A549 (cell line): ENCODE measurements at regions not wholly inside any gene's neighbourhood (a gene's known extent, or its start where the extent isn't known, plus 50 kb on each side); places are given as distances from the start of the nearest gene placed in this dataset.
"Not testable (repeated sequence)": the region's sequence is repeated elsewhere in the genome, so short reads cannot be mapped to it uniquely, and the experiment has no call there.

Source experiments
- ATAC-seq, 2 experiments: fragments of 200-7000 bp in 1 of 2; fragments of >200 bp in 1 of 2; cut with Nextera tagmentation in 1 of 2; cut with Tn5 transposase in 1 of 2; 3 replicates each; pipeline versions ENCODE4 v1.8.0 to v1.9.1; 2018 to 2020; ENCODE audit warnings: mild to moderate bottlenecking in 1 of 2, moderate library complexity in 1 of 2
- CTCF ChIA-PET: fragments of 300-600 bp; sonication (Branson Sonifier 250); formaldehyde crosslinking; extraction: SDS; loops from one replicate; lab custom pipeline; 2021; ENCODE audit warnings: antibody characterized with exemption, inconsistent platforms; lab: Yijun Ruan, JAX
- POLR2A ChIA-PET: fragments of 350-600 bp; formaldehyde crosslinking; extraction: SDS; loops from one replicate; lab custom pipeline; 2021; ENCODE audit warnings: antibody characterized with exemption, inconsistent platforms; lab: Yijun Ruan, JAX
- DNase-seq, 2 experiments: peaks; one replicate each; pipeline versions ENCODE4 v3.0.0 to v3.0.0-alpha.2; 2011 to 2016; ENCODE audit warnings: low read depth in 1 of 2, low spot score in 1 of 2
- FAIRE-seq: peaks from 2 replicates; lab custom pipeline; 2011; peaks lifted over from hg19 to GRCh38; lab: Jason Lieb, UNC
- H3K27ac ChIP-seq, 2 experiments: fragments of >200 bp; sonication (Bioruptor Twin); formaldehyde crosslinking; 3 replicates each; pipeline ENCODE4 v1.5.1; 2016 to 2017
- H3K4me1 ChIP-seq: fragments of >200 bp; sonication (Bioruptor Twin); formaldehyde crosslinking; 3 replicates; pipeline ENCODE4 v1.6.1; 2016
- H3K4me2 ChIP-seq: fragments of >200 bp; sonication (Bioruptor Twin); formaldehyde crosslinking; 3 replicates; pipeline ENCODE4 v1.6.1; 2016
- H3K4me3 ChIP-seq: fragments of >200 bp; sonication (Bioruptor Twin); formaldehyde crosslinking; 3 replicates; pipeline ENCODE4 v1.5.1; 2016
- H3K9me3 ChIP-seq: fragments of >200 bp; sonication (Bioruptor Twin); formaldehyde crosslinking; 3 replicates; pipeline ENCODE4 v1.6.1; 2016
- BCL3 ChIP-seq: fragments of >200 bp; sonication (Bioruptor Twin); formaldehyde crosslinking; IDR thresholded peaks from 3 replicates; pipeline ENCODE4 v1.6.1; 2016
- CBX2 ChIP-seq: fragments of 200-600 bp; sonication (generic); IDR thresholded peaks from 2 replicates; pipeline ENCODE4 v1.6.1; 2016; ENCODE audit warnings: low read depth, mild to moderate bottlenecking, borderline replicate concordance
- CHD4 ChIP-seq: fragments of 200-600 bp; sonication (generic); IDR thresholded peaks from 2 replicates; pipeline ENCODE4 v1.6.1; 2016; ENCODE audit warnings: antibody characterized with exemption, mild to moderate bottlenecking, borderline replicate concordance
- EP300 ChIP-seq, 2 experiments: fragments of >200 bp; sonication (Bioruptor Twin); formaldehyde crosslinking; IDR thresholded peaks; 2 replicates in 1 of 2; 3 replicates in 1 of 2; pipeline ENCODE4 v1.6.1; 2016 to 2017
- ESRRA ChIP-seq: fragments of 150-350 bp; IDR thresholded peaks from 2 replicates; pipeline ENCODE4 v1.6.1; 2014; ENCODE audit warnings: mild to moderate bottlenecking, low read length, borderline replicate concordance
- FOSL2 ChIP-seq, 2 experiments: fragments of 450-650 bp in 1 of 2; fragments of >200 bp in 1 of 2; sonication (Bioruptor Twin) in 1 of 2; formaldehyde crosslinking; IDR thresholded peaks; 2 replicates each; pipeline versions ENCODE4 v1.5.0 to v1.6.1; 2016 to 2020; ENCODE audit warnings: mild to moderate bottlenecking in 1 of 2, moderate library complexity in 1 of 2
- HDAC2 ChIP-seq: fragments of 200-600 bp; sonication (generic); IDR thresholded peaks from 2 replicates; pipeline ENCODE4 v1.6.1; 2016
- HOXA7 ChIP-seq: fragments of 250-450 bp; sonication (Bioruptor Pico); IDR thresholded peaks from 2 replicates; pipeline ENCODE4 v1.5.0; 2020; ENCODE audit warnings: mild to moderate bottlenecking, moderate library complexity
- HOXB13 ChIP-seq: fragments of 250-450 bp; sonication (Bioruptor Pico); IDR thresholded peaks from 2 replicates; pipeline ENCODE4 v1.5.0; 2020; ENCODE audit warnings: low read depth, mild to moderate bottlenecking, moderate library complexity
- JUN ChIP-seq, 2 experiments: fragments of >200 bp; sonication (Bioruptor Twin); formaldehyde crosslinking; IDR thresholded peaks; 2 replicates in 1 of 2; 3 replicates in 1 of 2; pipeline ENCODE4 v1.6.1; 2016 to 2017
- KDM5A ChIP-seq: fragments of 200-600 bp; sonication (generic); IDR thresholded peaks from 2 replicates; pipeline ENCODE4 v1.6.1; 2016; ENCODE audit warnings: antibody characterized with exemption, mild to moderate bottlenecking
- MAFK ChIP-seq: fragments of 450-650 bp; IDR thresholded peaks from 2 replicates; pipeline ENCODE4 v1.6.1; 2014; ENCODE audit not compliant: partially characterized antibody
- MYC ChIP-seq: IDR thresholded peaks from 2 replicates; pipeline ENCODE4 v1.6.1; 2012; ENCODE audit warnings: mild to moderate bottlenecking, inconsistent platforms, low read length, improper control_type of control experiment, borderline replicate concordance
- PBX3 ChIP-seq: IDR thresholded peaks from 2 replicates; pipeline ENCODE4 v1.6.1; 2012
- PHF8 ChIP-seq: fragments of 200-600 bp; sonication (generic); IDR thresholded peaks from 2 replicates; pipeline ENCODE4 v1.6.1; 2016; ENCODE audit warnings: low read depth, mild to moderate bottlenecking, antibody characterized with exemption, moderate library complexity, borderline replicate concordance
- RAD21 ChIP-seq, 2 experiments: fragments of >200 bp in 1 of 2; sonication (Bioruptor Twin) in 1 of 2; formaldehyde crosslinking in 1 of 2; IDR thresholded peaks in 1 of 2; conservative IDR thresholded peaks in 1 of 2; 2 replicates in 1 of 2; 3 replicates in 1 of 2; pipeline ENCODE4 v1.6.1; 2012 to 2018; ENCODE audit warnings: inconsistent platforms in 1 of 2
- SMC3 ChIP-seq: fragments of >200 bp; sonication (Bioruptor Twin); formaldehyde crosslinking; IDR thresholded peaks from 3 replicates; pipeline ENCODE4 v1.6.1; 2018; ENCODE audit warnings: inconsistent platforms
- SREBF2 ChIP-seq: fragments of 450-650 bp; IDR thresholded peaks from 2 replicates; pipeline ENCODE4 v1.6.1; 2014; ENCODE audit warnings: mild to moderate bottlenecking, moderate library complexity
- TP53 ChIP-seq: fragments of 250-450 bp; sonication (Bioruptor Pico); IDR thresholded peaks from 2 replicates; pipeline ENCODE4 v1.5.0; 2021; ENCODE audit warnings: mild to moderate bottlenecking, moderate library complexity
- WGBS: methylation state at CpG from one replicate; pipeline ENCODE4 v1.1.6; 2017; ENCODE audit errors: missing lambda C conversion rate; 5-methylcytosine and 5-hydroxymethylcytosine counted together

- CTCF ChIA-PET = no interaction called here
Measured at GRCh38 chr13:104522235-104523072, 1456.2 kb upstream of the SLC10A2 start.

GRCh38 chr13:104510422-104510821 lies 1444.2 kb upstream of the SLC10A2 start:
- Histone ChIP-seq H3K4me3 (no peak overlapping the region), H3K4me1 (no peaks in the 10 kb centered on the region), H3K9me3 (no peaks in the 10 kb centered on the region), H3K27ac (no peak overlapping the region), H3K4me2 (no peak overlapping the region)
- no peak for FAIRE-seq
- TF ChIP-seq CBX2 = no peak
- no peak for TF ChIP-seq SREBF2
- no peak for TF ChIP-seq KDM5A
- TF ChIP-seq PBX3 = no peak
- no peak for TF ChIP-seq MYC
- no peak for TF ChIP-seq HOXB13 (CRISPR knock-in tag)
- no peak for TF ChIP-seq PHF8
- TF ChIP-seq EP300 (IDR thresholded peaks at IDR 0.05) = no peak
- TF ChIP-seq HDAC2 = no peak
- no peak for TF ChIP-seq SMC3
- no peak for TF ChIP-seq RAD21 (conservative IDR thresholded peaks at IDR 0.05 in 1 of 2, IDR thresholded peaks at IDR 0.05 in 1 of 2)
- TF ChIP-seq ESRRA = no peak
- TF ChIP-seq JUN (IDR thresholded peaks at IDR 0.05) = no peak
- no peak for TF ChIP-seq MAFK
- ChIA-PET POLR2A (no interaction called here), CTCF (no interaction called here)
- DNase-seq = no peak
- no peak for ATAC-seq
- WGBS = 12% methylated on average over 2 of the region's 2 CpGs

More at GRCh38 chr13:104522235-104523072, 1456.2 kb upstream of the SLC10A2 start:
- no peak overlapping the region for H3K27ac ChIP-seq
- POLR2A ChIA-PET = no interaction called here
- FAIRE-seq = no peak
- H3K4me3 ChIP-seq = no peak overlapping the region
- DNase-seq = no peak
- WGBS = 52% methylated on average over 14 of the region's 25 CpGs
- no peaks in the 10 kb centered on the region for H3K4me1 ChIP-seq
- TF ChIP-seq CBX2 (no peak), HOXA7 (no peak), FOSL2 (IDR thresholded peaks at IDR 0.05) (no peak), FOSL2 (CRISPR knock-in tag; IDR thresholded peaks at IDR 0.05) (no peak), BCL3 (no peak), TP53 (no peak), PHF8 (no peak), CHD4 (no peak)
- ATAC-seq = no peak
- no peaks in the 10 kb centered on the region for H3K9me3 ChIP-seq
- no peak overlapping the region for H3K4me2 ChIP-seq

GRCh38 chr13:104493502-104493901 lies 1427.3 kb upstream of the SLC10A2 start:
- H3K9me3 ChIP-seq, H3K4me2 ChIP-seq, H3K27ac ChIP-seq, DNase-seq, POLR2A ChIA-PET, H3K4me3 ChIP-seq, FAIRE-seq, H3K4me1 ChIP-seq, ATAC-seq, CTCF ChIA-PET: not testable (repeated sequence)
- WGBS = 9% methylated on average over 1 of the region's 1 CpG
